Dedifferentiated amniotic fluid mesenchymal stem cell (primary cell): ENCODE measurements at regions not wholly inside any gene's neighbourhood (a gene's known extent, or its start where the extent isn't known, plus 50 kb on each side); places are given as distances from the start of the nearest gene placed in this dataset.
"Not testable (repeated sequence)": the region's sequence is repeated elsewhere in the genome, so short reads cannot be mapped to it uniquely, and the experiment has no call there.

Experiments used
- DNase-seq: peaks from one replicate; pipeline ENCODE4 v3.0.0-alpha.2; 2016; ENCODE audit errors: extremely low spot score

- DNase-seq = no peak
Observed at GRCh38 chr9:30765318-30765717, 1619.1 kb upstream of the ACO1 start.

- no peak for DNase-seq
Observed at GRCh38 chr9:30771163-30771708, 1613.2 kb upstream of the ACO1 start.

- no peak for DNase-seq
Observed at GRCh38 chr9:30771760-30772159, 1612.7 kb upstream of the ACO1 start.

- no peak for DNase-seq
Observed at GRCh38 chr9:30773427-30773826, 1611.0 kb upstream of the ACO1 start.

GRCh38 chr9:30774326-30774725 is 1610.1 kb upstream of the ACO1 start:
- no peak for DNase-seq

- no peak for DNase-seq
Observed at GRCh38 chr9:30775236-30775635, 1609.2 kb upstream of the ACO1 start.

- no peak for DNase-seq
Observed at GRCh38 chr9:30796764-30797163, 1587.7 kb upstream of the ACO1 start.

- DNase-seq = no peak
Observed at GRCh38 chr9:30799527-30800101, 1584.8 kb upstream of the ACO1 start.

- DNase-seq = no peak
Observed at GRCh38 chr9:30800421-30800820, 1584.0 kb upstream of the ACO1 start.

GRCh38 chr9:30812821-30813220 is 1571.6 kb upstream of the ACO1 start:
- no peak for DNase-seq

- no peak for DNase-seq
Observed at GRCh38 chr9:30815585-30815984, 1568.9 kb upstream of the ACO1 start.

GRCh38 chr9:30845136-30845535 is 1539.3 kb upstream of the ACO1 start:
- DNase-seq = no peak

- no peak for DNase-seq
Observed at GRCh38 chr9:30846651-30847050, 1537.8 kb upstream of the ACO1 start.

GRCh38 chr9:30851600-30851999 is 1532.8 kb upstream of the ACO1 start:
- DNase-seq = no peak

- DNase-seq = no peak
Observed at GRCh38 chr9:30900706-30901105, 1483.7 kb upstream of the ACO1 start.

- no peak for DNase-seq
Observed at GRCh38 chr9:30913331-30913730, 1471.1 kb upstream of the ACO1 start.

GRCh38 chr9:30915451-30915850 is 1469.0 kb upstream of the ACO1 start:
- DNase-seq = no peak

- DNase-seq = no peak
Observed at GRCh38 chr9:30925126-30925525, 1459.3 kb upstream of the ACO1 start.

- no peak for DNase-seq
Observed at GRCh38 chr9:30925635-30926034, 1458.8 kb upstream of the ACO1 start.

- DNase-seq = no peak
Observed at GRCh38 chr9:30928045-30928444, 1456.4 kb upstream of the ACO1 start.

- no peak for DNase-seq
Observed at GRCh38 chr9:30932226-30932625, 1452.2 kb upstream of the ACO1 start.

- no peak for DNase-seq
Observed at GRCh38 chr9:30935730-30936129, 1448.7 kb upstream of the ACO1 start.

GRCh38 chr9:30937106-30937505 is 1447.3 kb upstream of the ACO1 start:
- DNase-seq = no peak

GRCh38 chr9:30942852-30943251 is 1441.6 kb upstream of the ACO1 start:
- not testable (repeated sequence) for DNase-seq
